ENCODE measurements at regions not wholly inside any gene's neighbourhood (a gene's known extent, or its start where the extent isn't known, plus 50 kb on each side); places are given as distances from the start of the nearest gene placed in this dataset.

- DNase-seq (ENCODE audit: low spot score), result no peak
- TF ChIP-seq CTCF (IDR thresholded peaks at IDR 0.05; ENCODE audit: borderline replicate concordance, control extremely low read depth, extremely low read depth, insufficient read depth, missing control alignments), result no peak
- in situ Hi-C loops (cut with MboI; ENCODE audit: low sequenced_read_pairs, unreplicated experiment), result no loop called here
Observed at GRCh38 chr15:24877174-24877573, 77.6 kb upstream of the SNRPN start.

GRCh38 chr15:24878153-24878552 lies 76.6 kb upstream of the SNRPN start:
- in situ Hi-C loops (cut with MboI; ENCODE audit: low sequenced_read_pairs, unreplicated experiment), result no loop called here
- no peak for TF ChIP-seq CTCF (IDR thresholded peaks at IDR 0.05; ENCODE audit: borderline replicate concordance, control extremely low read depth, extremely low read depth, insufficient read depth, missing control alignments)
- no peak for DNase-seq (ENCODE audit: low spot score)

GRCh38 chr15:24879492-24879891 lies 75.3 kb upstream of the SNRPN start:
- in situ Hi-C loops (cut with MboI; ENCODE audit: low sequenced_read_pairs, unreplicated experiment), result no loop called here
- TF ChIP-seq CTCF (IDR thresholded peaks at IDR 0.05; ENCODE audit: borderline replicate concordance, control extremely low read depth, extremely low read depth, insufficient read depth, missing control alignments), result no peak
- no peak for DNase-seq (ENCODE audit: low spot score)

GRCh38 chr15:24880663-24881062 lies 74.1 kb upstream of the SNRPN start:
- in situ Hi-C loops (cut with MboI; ENCODE audit: low sequenced_read_pairs, unreplicated experiment), result no loop called here
- TF ChIP-seq CTCF (IDR thresholded peaks at IDR 0.05; ENCODE audit: borderline replicate concordance, control extremely low read depth, extremely low read depth, insufficient read depth, missing control alignments), result no peak
- DNase-seq (ENCODE audit: low spot score), result no peak

GRCh38 chr15:24886538-24886937 lies 68.2 kb upstream of the SNRPN start:
- no peak for TF ChIP-seq CTCF (IDR thresholded peaks at IDR 0.05; ENCODE audit: borderline replicate concordance, control extremely low read depth, extremely low read depth, insufficient read depth, missing control alignments)
- in situ Hi-C loops (cut with MboI; ENCODE audit: low sequenced_read_pairs, unreplicated experiment), result no loop called here

GRCh38 chr15:24898715-24899272 lies 56.0 kb upstream of the SNRPN start:
- TF ChIP-seq CTCF (IDR thresholded peaks at IDR 0.05; ENCODE audit: borderline replicate concordance, control extremely low read depth, extremely low read depth, insufficient read depth, missing control alignments), result no peak
- in situ Hi-C loops (cut with MboI; ENCODE audit: low sequenced_read_pairs, unreplicated experiment), result no loop called here
- no peak for DNase-seq (ENCODE audit: low spot score)

More at GRCh38 chr15:24886538-24886937, 68.2 kb upstream of the SNRPN start:
- DNase-seq (ENCODE audit: low spot score), result no peak
